ENCODE measurements at regions not wholly inside any gene's neighbourhood (a gene's known extent, or its start where the extent isn't known, plus 50 kb on each side); places are given as distances from the start of the nearest gene placed in this dataset.

DNA sequence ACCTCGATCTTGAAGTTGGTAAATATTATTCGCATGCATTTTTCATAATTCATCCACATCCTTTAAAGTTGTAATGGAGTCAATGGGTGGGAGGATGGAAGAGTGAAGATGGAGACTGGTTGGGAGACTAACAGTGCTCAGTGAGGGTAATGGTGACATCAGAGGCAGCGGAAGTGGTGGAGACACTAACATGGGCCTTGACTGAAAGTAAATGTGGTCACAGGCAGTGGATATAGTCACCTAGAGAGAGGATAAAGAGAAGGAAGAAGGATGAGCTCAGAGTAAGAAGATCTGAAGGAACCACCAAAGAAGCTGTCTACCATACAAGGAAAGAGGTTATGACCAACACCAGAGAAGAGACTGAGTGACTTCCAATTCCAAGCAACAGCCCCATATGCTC is 281.6 kb upstream of the STT3B start:
- Histone ChIP-seq H3K36me3 (ENCODE audit: control insufficient read depth in 4 of 4, insufficient read depth in 4 of 4, low read length in 3 of 4) (no peaks in the 10 kb centered on the region), H3K27me3 (replicated peaks in 2 of 5; ENCODE audit: control insufficient read depth in 4 of 5, insufficient read depth in 5 of 5, low read length in 4 of 5) (no peaks in the 10 kb centered on the region), H3K27ac (ENCODE audit: insufficient read depth in 1 of 2, low read depth in 1 of 2, low read length in 2 of 2, poor library complexity in 1 of 2, severe bottlenecking in 2 of 2) (no peak overlapping the region), H3K9me3 (ENCODE audit: control extremely low read depth in 1 of 5, control insufficient read depth in 4 of 5, insufficient read depth in 2 of 5, low read depth in 1 of 5, low read length in 4 of 5) (no peaks in the 10 kb centered on the region), H3K4me3 (ENCODE audit: control insufficient read depth in 1 of 7, extremely low read depth in 1 of 7, insufficient read depth in 4 of 7, low read depth in 2 of 7, low read length in 6 of 7) (no peak overlapping the region), H3K4me1 (ENCODE audit: control extremely low read depth in 1 of 4, control insufficient read depth in 4 of 4, insufficient read depth in 4 of 4, low read length in 3 of 4) (peaks cover 4 to 16% (median 8%) of the 10 kb centered on the region in 4 experiments)
- DNase-seq, result no peak
- CTCF ChIA-PET, result interaction anchor here (0.7 to 1.6 kb wide), 2 partner anchors 27 to 34 kb away, joined by 3 read pairs; no protein-coding TSS in a partner anchor
- 100% methylated on average over 1 of the region's 3 CpGs for WGBS (ENCODE audit: insufficient coverage)
- POLR2A ChIA-PET, result no interaction called here

DNA sequence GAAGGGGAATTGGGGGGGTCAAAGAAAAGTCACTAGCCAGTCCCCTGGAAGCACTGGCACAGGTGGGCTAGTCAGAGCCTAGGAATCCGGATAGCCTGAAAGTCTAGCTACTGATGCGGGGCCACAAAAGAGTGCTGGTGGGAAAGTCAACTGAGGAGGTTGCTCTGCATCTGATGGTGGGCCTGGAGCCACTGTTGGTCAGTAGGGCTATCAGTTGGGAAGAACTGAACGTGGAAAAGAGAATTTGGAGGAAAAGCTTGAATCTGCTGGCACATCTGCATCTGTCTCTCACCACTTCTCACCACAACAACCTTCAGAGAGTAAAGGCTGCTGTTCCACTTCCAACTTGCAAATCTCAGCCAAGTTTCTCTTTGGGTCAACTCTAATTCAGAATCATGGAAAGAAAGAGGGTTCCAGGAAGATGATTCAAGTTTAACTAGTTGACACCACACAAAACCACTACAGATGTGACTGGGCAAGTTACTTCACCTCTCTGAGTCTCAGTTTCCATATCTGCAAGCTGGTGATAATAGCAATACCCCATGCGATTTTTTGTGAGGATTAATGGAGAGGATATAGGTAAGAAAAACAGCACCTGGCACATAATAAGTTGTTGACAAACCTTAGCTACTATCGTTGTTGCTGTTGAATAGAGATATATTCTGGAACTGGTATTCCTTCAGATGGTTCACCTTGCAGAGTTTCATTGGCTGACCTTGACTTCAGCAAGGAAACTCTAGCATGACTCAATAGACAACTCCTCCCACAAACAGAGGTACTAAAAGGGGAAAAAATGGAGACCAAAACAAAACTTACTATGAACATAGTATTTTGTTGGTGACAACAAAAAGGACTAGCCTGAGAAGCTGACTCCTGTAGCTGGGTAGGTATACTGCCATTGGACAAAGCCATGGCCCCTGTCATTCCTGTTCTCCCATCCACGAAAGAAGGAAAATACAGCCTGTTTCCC is 280.2 kb upstream of the STT3B start:
- ChIA-PET POLR2A (no interaction called here), CTCF (interaction anchor here (1.4 to 1.6 kb wide), 2 partner anchors 16 to 33 kb away, joined by 3 to 5 read pairs; no protein-coding TSS in a partner anchor)
- 100% methylated on average over 3 of the region's 6 CpGs for WGBS (ENCODE audit: insufficient coverage)
- no peak for DNase-seq
- H3K9me3 ChIP-seq (ENCODE audit: control extremely low read depth in 1 of 5, control insufficient read depth in 4 of 5, insufficient read depth in 2 of 5, low read depth in 1 of 5, low read length in 4 of 5), result no peaks in the 10 kb centered on the region
- H3K36me3 ChIP-seq (ENCODE audit: control insufficient read depth in 4 of 4, insufficient read depth in 4 of 4, low read length in 3 of 4), result no peaks in the 10 kb centered on the region
- no peak overlapping the region for H3K4me3 ChIP-seq (ENCODE audit: control insufficient read depth in 1 of 7, extremely low read depth in 1 of 7, insufficient read depth in 4 of 7, low read depth in 2 of 7, low read length in 6 of 7)
- no peaks in the 10 kb centered on the region for H3K27me3 ChIP-seq (replicated peaks in 2 of 5; ENCODE audit: control insufficient read depth in 4 of 5, insufficient read depth in 5 of 5, low read length in 4 of 5)
- peaks cover 4 to 16% (median 8%) of the 10 kb centered on the region in 4 experiments for H3K4me1 ChIP-seq (ENCODE audit: control extremely low read depth in 1 of 4, control insufficient read depth in 4 of 4, insufficient read depth in 4 of 4, low read length in 3 of 4)
- H3K27ac ChIP-seq (ENCODE audit: insufficient read depth in 1 of 2, low read depth in 1 of 2, low read length in 2 of 2, poor library complexity in 1 of 2, severe bottlenecking in 2 of 2), result no peak overlapping the region

DNA sequence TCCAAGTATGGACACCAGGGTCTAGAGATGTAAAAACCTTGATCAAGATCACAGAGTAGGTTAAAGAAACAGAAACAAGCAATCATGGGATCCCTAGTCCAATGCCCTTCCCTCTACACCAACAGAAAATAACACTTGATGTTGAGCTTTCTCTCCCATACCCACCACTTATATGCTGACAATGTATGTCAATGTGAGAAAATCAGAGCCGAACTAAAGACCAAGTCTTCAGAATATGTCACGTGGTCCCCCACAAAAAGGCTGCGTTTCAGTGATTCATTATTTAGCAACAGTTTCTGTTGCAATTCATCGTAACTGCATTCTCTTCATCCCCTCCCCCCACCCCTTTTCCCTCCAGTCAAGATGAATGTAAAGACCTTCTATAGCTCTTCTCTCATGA is 278.9 kb upstream of the STT3B start:
- peaks cover 4 to 11% (median 8%) of the 10 kb centered on the region in 4 experiments for H3K4me1 ChIP-seq (ENCODE audit: control extremely low read depth in 1 of 4, control insufficient read depth in 4 of 4, insufficient read depth in 4 of 4, low read length in 3 of 4)

DNA sequence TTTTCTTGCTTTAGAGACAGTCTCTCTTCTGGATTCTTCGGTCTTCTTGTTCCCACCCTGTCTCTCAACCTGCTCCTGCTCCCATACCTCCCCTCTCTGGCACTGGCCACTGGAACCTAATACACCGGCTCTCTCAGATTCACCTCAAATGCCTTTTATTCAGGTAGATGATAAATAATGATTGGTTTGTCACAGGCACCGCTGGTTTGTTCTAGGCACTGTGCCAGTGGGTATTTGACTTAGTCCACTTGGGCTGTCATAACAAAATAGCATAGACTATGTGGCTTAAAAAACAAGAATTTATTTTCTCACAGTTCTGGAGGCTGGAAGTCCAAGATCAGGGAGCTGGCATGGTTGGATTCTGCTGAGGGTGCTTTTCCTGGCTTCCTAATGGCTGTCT is 278.2 kb upstream of the STT3B start:
- H3K9me3 ChIP-seq (ENCODE audit: control extremely low read depth in 1 of 5, control insufficient read depth in 4 of 5, insufficient read depth in 2 of 5, low read depth in 1 of 5, low read length in 4 of 5), result peaks cover 0 to 4% (median 2%) of the 10 kb centered on the region in 5 experiments
- CTCF ChIA-PET, result interaction anchor here (0.6 kb wide), 1 partner anchor 12 kb away, joined by 4 read pairs; no protein-coding TSS in a partner anchor
- H3K4me1 ChIP-seq (ENCODE audit: control extremely low read depth in 1 of 4, control insufficient read depth in 4 of 4, insufficient read depth in 4 of 4, low read length in 3 of 4), result peaks cover 4 to 11% (median 8%) of the 10 kb centered on the region in 4 experiments
- no peaks in the 10 kb centered on the region for H3K36me3 ChIP-seq (ENCODE audit: control insufficient read depth in 4 of 4, insufficient read depth in 4 of 4, low read length in 3 of 4)
- no peak overlapping the region for H3K4me3 ChIP-seq (ENCODE audit: control insufficient read depth in 1 of 7, extremely low read depth in 1 of 7, insufficient read depth in 4 of 7, low read depth in 2 of 7, low read length in 6 of 7)
- POLR2A ChIA-PET, result no interaction called here
- WGBS (ENCODE audit: insufficient coverage), result 100% methylated on average over 1 of the region's 3 CpGs
- DNase-seq, result no peak
- H3K27ac ChIP-seq (ENCODE audit: insufficient read depth in 1 of 2, low read depth in 1 of 2, low read length in 2 of 2, poor library complexity in 1 of 2, severe bottlenecking in 2 of 2), result no peak overlapping the region
- H3K27me3 ChIP-seq (replicated peaks in 2 of 5; ENCODE audit: control insufficient read depth in 4 of 5, insufficient read depth in 5 of 5, low read length in 4 of 5), result no peaks in the 10 kb centered on the region

More for the DNA sequence above, 278.9 kb upstream of the STT3B start:
- DNase-seq, result no peak
- H3K27ac ChIP-seq (ENCODE audit: insufficient read depth in 1 of 2, low read depth in 1 of 2, low read length in 2 of 2, poor library complexity in 1 of 2, severe bottlenecking in 2 of 2), result no peak overlapping the region
- no peaks in the 10 kb centered on the region for H3K36me3 ChIP-seq (ENCODE audit: control insufficient read depth in 4 of 4, insufficient read depth in 4 of 4, low read length in 3 of 4)
- no peaks in the 10 kb centered on the region for H3K9me3 ChIP-seq (ENCODE audit: control extremely low read depth in 1 of 5, control insufficient read depth in 4 of 5, insufficient read depth in 2 of 5, low read depth in 1 of 5, low read length in 4 of 5)
- 100% methylated on average over 3 of the region's 4 CpGs for WGBS (ENCODE audit: insufficient coverage)
- POLR2A ChIA-PET, result interaction anchor here (0.7 kb wide), 1 partner anchor 10 kb away, joined by 3 read pairs; no protein-coding TSS in a partner anchor
- CTCF ChIA-PET, result interaction anchor here (0.6 to 1.4 kb wide), 2 partner anchors 12 to 15 kb away, joined by 4 to 5 read pairs; no protein-coding TSS in a partner anchor
- H3K4me3 ChIP-seq (ENCODE audit: control insufficient read depth in 1 of 7, extremely low read depth in 1 of 7, insufficient read depth in 4 of 7, low read depth in 2 of 7, low read length in 6 of 7), result no peak overlapping the region
- no peaks in the 10 kb centered on the region for H3K27me3 ChIP-seq (replicated peaks in 2 of 5; ENCODE audit: control insufficient read depth in 4 of 5, insufficient read depth in 5 of 5, low read length in 4 of 5)

DNA sequence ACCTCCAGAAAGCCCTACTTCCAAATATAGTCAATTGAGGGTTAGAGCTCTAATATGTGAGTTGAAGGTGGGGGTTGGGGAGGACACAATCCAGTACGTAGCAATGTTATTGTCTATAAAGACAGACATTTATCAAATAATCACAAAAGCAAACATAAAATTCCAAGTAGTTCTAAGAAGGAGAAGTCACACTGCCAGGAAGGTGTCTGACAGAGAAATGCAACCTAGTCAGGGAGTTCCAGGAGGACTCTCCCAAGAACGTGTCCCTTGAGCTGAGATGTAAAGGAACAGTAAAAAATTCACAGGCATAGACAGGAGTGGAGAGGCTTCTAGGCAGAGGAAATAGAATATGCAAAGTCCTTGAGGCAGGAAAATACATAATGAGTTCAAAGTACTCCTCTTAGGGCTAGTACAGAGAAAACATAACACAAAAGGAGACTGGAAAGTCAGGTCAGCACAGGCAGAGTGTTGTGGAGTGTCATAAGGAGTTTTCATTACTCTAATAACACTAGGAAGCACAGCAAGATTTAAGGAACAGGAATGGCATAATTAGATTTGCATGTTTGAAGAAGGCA is 277.6 kb upstream of the STT3B start:
- CTCF ChIA-PET, result interaction anchor here (1.4 kb wide), 1 partner anchor 13 kb away, joined by 3 read pairs; no protein-coding TSS in a partner anchor
- Histone ChIP-seq H3K4me3 (ENCODE audit: control insufficient read depth in 1 of 7, extremely low read depth in 1 of 7, insufficient read depth in 4 of 7, low read depth in 2 of 7, low read length in 6 of 7) (no peak overlapping the region), H3K9me3 (ENCODE audit: control extremely low read depth in 1 of 5, control insufficient read depth in 4 of 5, insufficient read depth in 2 of 5, low read depth in 1 of 5, low read length in 4 of 5) (peaks cover 0 to 5% (median 3%) of the 10 kb centered on the region in 5 experiments), H3K27me3 (replicated peaks in 2 of 5; ENCODE audit: control insufficient read depth in 4 of 5, insufficient read depth in 5 of 5, low read length in 4 of 5) (no peaks in the 10 kb centered on the region), H3K27ac (ENCODE audit: insufficient read depth in 1 of 2, low read depth in 1 of 2, low read length in 2 of 2, poor library complexity in 1 of 2, severe bottlenecking in 2 of 2) (no peak overlapping the region), H3K4me1 (ENCODE audit: control extremely low read depth in 1 of 4, control insufficient read depth in 4 of 4, insufficient read depth in 4 of 4, low read length in 3 of 4) (peaks cover 0 to 9% (median 5%) of the 10 kb centered on the region in 4 experiments), H3K36me3 (ENCODE audit: control insufficient read depth in 4 of 4, insufficient read depth in 4 of 4, low read length in 3 of 4) (no peaks in the 10 kb centered on the region)
- POLR2A ChIA-PET, result no interaction called here
- DNase-seq, result no peak
- 83% methylated on average over 1 of the region's 2 CpGs for WGBS (ENCODE audit: insufficient coverage)

DNA sequence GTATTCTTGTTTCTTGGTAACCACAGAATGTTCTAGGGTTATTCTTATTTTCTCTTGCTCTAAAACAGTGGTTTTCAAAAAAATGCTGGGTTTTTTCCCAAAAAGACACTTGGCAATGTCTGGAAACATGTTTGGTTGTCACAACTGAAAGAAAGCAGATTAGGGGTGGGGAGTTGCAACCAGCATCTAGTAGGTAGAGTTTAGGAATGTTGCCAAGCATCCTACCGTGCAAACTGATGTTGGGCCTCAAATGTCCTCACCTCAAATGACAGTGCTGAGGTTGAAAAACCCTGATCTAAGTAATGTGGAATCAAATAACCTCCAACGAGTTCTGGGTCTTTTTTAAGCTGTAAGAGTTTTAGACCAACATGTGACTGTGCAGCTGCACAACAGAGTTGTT is 270.5 kb upstream of the STT3B start:
- peaks cover 0 to 2% (median 0%) of the 10 kb centered on the region in 4 experiments for H3K4me1 ChIP-seq (ENCODE audit: control extremely low read depth in 1 of 4, control insufficient read depth in 4 of 4, insufficient read depth in 4 of 4, low read length in 3 of 4)
- no peak overlapping the region for H3K27ac ChIP-seq (ENCODE audit: insufficient read depth in 1 of 2, low read depth in 1 of 2, low read length in 2 of 2, poor library complexity in 1 of 2, severe bottlenecking in 2 of 2)
- H3K27me3 ChIP-seq (replicated peaks in 2 of 5; ENCODE audit: control insufficient read depth in 4 of 5, insufficient read depth in 5 of 5, low read length in 4 of 5), result no peaks in the 10 kb centered on the region
- CTCF ChIA-PET, result no interaction called here
- no peak overlapping the region for H3K4me3 ChIP-seq (ENCODE audit: control insufficient read depth in 1 of 7, extremely low read depth in 1 of 7, insufficient read depth in 4 of 7, low read depth in 2 of 7, low read length in 6 of 7)
- peaks cover 3 to 9% (median 5%) of the 10 kb centered on the region in 5 experiments for H3K9me3 ChIP-seq (ENCODE audit: control extremely low read depth in 1 of 5, control insufficient read depth in 4 of 5, insufficient read depth in 2 of 5, low read depth in 1 of 5, low read length in 4 of 5)
- WGBS (ENCODE audit: insufficient coverage), result 100% methylated on average over 1 of the region's 2 CpGs
- H3K36me3 ChIP-seq (ENCODE audit: control insufficient read depth in 4 of 4, insufficient read depth in 4 of 4, low read length in 3 of 4), result no peaks in the 10 kb centered on the region
- POLR2A ChIA-PET, result no interaction called here
- no peak for DNase-seq
